CD4-positive, alpha-beta T cell (primary cell): ENCODE measurements at regions not wholly inside any gene's neighbourhood (a gene's known extent, or its start where the extent isn't known, plus 50 kb on each side); places are given as distances from the start of the nearest gene placed in this dataset.

Experiments used
- ATAC-seq: fragments of 200-7000 bp; cut with Tn5 transposase; one replicate; pipeline ENCODE4 v1.10.0; 2022; ENCODE audit warnings: mild to moderate bottlenecking; ENCODE audit not compliant: poor library complexity
- CTCF ChIA-PET: fragments of 350-600 bp; sonication (Branson Sonifier 250); formaldehyde crosslinking; loops from one replicate; lab custom pipeline; 2021; ENCODE audit warnings: antibody characterized with exemption, inconsistent platforms; lab: Charles Lee
- POLR2A ChIA-PET: fragments of 350-600 bp; sonication (Branson Sonifier 250); formaldehyde crosslinking; loops from one replicate; lab custom pipeline; 2021; ENCODE audit warnings: antibody characterized with exemption, inconsistent platforms; lab: Charles Lee
- DNase-seq, 14 experiments: peaks; one replicate each; pipeline ENCODE4 v3.0.0-alpha.2; 2013 to 2020; ENCODE audit warnings: mixed read lengths in 2 of 14
- H3K27ac ChIP-seq, 2 donors: one replicate each; pipeline versions ENCODE4 v1.5.1 to v1.7.0; 2013; ENCODE audit warnings: low read length in 2 of 2, low read depth in 1 of 2, mild to moderate bottlenecking in 1 of 2
- H3K27me3 ChIP-seq, 2 experiments: 1 replicate in 1 of 2; 2 replicates in 1 of 2; pipeline versions ENCODE4 v1.6.1 to v1.7.0; 2013; ENCODE audit warnings: low read length in 2 of 2, control low read depth in 1 of 2, mild to moderate bottlenecking in 1 of 2, moderate library complexity in 1 of 2; ENCODE audit not compliant: insufficient read depth in 2 of 2, control insufficient read depth in 1 of 2
- H3K36me3 ChIP-seq: one replicate; pipeline ENCODE4 v1.6.1; 2013; ENCODE audit warnings: low read length, control low read depth; ENCODE audit not compliant: insufficient read depth
- H3K4me1 ChIP-seq: one replicate; pipeline ENCODE4 v1.6.1; 2013; ENCODE audit warnings: low read length, control low read depth; ENCODE audit not compliant: insufficient read depth
- H3K4me3 ChIP-seq: one replicate; pipeline ENCODE4 v1.5.1; 2013; ENCODE audit warnings: mild to moderate bottlenecking, low read length, moderate library complexity
- H3K9me3 ChIP-seq, 2 experiments: 1 replicate in 1 of 2; 2 replicates in 1 of 2; pipeline versions ENCODE4 v1.6.1 to v1.7.0; 2013; ENCODE audit warnings: low read length in 2 of 2, mild to moderate bottlenecking in 2 of 2, control low read depth in 1 of 2, moderate library complexity in 1 of 2; ENCODE audit not compliant: control insufficient read depth in 1 of 2, insufficient read depth in 1 of 2
- H3K27ac Mint-ChIP-seq: one replicate; pipeline ENCODE4 v1.8.0; 2020; ENCODE audit warnings: mixed read lengths
- H3K27me3 Mint-ChIP-seq: one replicate; pipeline ENCODE4 v1.8.0; 2021; ENCODE audit warnings: mixed read lengths
- H3K36me3 Mint-ChIP-seq: one replicate; pipeline ENCODE4 v1.8.0; 2021; ENCODE audit warnings: low read depth, mixed read lengths
- H3K4me1 Mint-ChIP-seq: one replicate; pipeline ENCODE4 v1.8.0; 2021; ENCODE audit warnings: low read depth, mixed read lengths
- H3K4me3 Mint-ChIP-seq: one replicate; pipeline ENCODE4 v1.8.0; 2020; ENCODE audit warnings: mild to moderate bottlenecking, mixed read lengths
- H3K9me3 Mint-ChIP-seq: one replicate; pipeline ENCODE4 v1.8.0; 2020; ENCODE audit warnings: mixed read lengths
- intact Hi-C, 2 experiments: fragments of 100-400 bp; cut with DNase I in 1 of 2; cut with micrococcal nuclease in 1 of 2; formaldehyde crosslinking; loops; one replicate each; pipeline versions ENCODE4 v1.15.1 to v1.9.0; 2023 to 2025; cut with DNase I, micrococcal nuclease
- TF ChIP-seq, protein P1 (sequence below): fragments of 200-600 bp; IDR thresholded peaks from one replicate; pipeline ENCODE4 v1.8.0; 2022; ENCODE audit warnings: antibody characterized with exemption, mild to moderate bottlenecking

DNA sequence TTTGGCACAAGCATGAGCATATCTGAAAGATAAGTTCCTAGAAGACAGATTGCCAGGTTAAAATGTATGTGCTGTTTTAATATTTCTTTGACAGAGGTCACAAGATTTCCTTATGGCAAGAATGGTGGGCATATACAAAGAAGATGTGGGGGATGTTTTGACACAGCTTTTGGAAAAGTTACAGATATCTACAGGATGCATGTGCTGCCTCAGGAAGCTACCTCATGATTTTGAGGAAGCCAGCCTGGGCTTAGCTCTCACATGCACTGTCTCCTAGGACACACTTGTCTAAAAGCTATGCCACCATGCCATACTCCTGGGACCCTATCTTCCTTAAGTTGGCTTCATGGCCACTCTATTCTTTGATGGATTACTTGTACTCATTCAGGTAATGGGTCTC, 99.9 kb downstream of the C1orf94 start:
- Mint-ChIP-seq H3K4me3 (no peak overlapping the region), H3K27me3 (peaks cover 10% of the 10 kb centered on the region), H3K36me3 (no peaks in the 10 kb centered on the region), H3K4me1 (no peaks in the 10 kb centered on the region), H3K9me3 (no peaks in the 10 kb centered on the region), H3K27ac (no peak overlapping the region)
- DNase-seq (no peak), ATAC-seq (no peak)
- ChIA-PET POLR2A (no interaction called here), CTCF (no interaction called here)
- Histone ChIP-seq H3K27me3 (peaks cover 0 to 6% of the 10 kb centered on the region in 2 experiments), H3K4me3 (no peak overlapping the region), H3K9me3 (peaks cover 0 to 6% of the 10 kb centered on the region in 2 experiments), H3K36me3 (no peaks in the 10 kb centered on the region), H3K27ac (no peak overlapping the region), H3K4me1 (no peaks in the 10 kb centered on the region)
- TF ChIP-seq, protein P1, sequence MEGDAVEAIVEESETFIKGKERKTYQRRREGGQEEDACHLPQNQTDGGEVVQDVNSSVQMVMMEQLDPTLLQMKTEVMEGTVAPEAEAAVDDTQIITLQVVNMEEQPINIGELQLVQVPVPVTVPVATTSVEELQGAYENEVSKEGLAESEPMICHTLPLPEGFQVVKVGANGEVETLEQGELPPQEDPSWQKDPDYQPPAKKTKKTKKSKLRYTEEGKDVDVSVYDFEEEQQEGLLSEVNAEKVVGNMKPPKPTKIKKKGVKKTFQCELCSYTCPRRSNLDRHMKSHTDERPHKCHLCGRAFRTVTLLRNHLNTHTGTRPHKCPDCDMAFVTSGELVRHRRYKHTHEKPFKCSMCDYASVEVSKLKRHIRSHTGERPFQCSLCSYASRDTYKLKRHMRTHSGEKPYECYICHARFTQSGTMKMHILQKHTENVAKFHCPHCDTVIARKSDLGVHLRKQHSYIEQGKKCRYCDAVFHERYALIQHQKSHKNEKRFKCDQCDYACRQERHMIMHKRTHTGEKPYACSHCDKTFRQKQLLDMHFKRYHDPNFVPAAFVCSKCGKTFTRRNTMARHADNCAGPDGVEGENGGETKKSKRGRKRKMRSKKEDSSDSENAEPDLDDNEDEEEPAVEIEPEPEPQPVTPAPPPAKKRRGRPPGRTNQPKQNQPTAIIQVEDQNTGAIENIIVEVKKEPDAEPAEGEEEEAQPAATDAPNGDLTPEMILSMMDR, result no peak
- intact Hi-C loops, result no loop called here

DNA sequence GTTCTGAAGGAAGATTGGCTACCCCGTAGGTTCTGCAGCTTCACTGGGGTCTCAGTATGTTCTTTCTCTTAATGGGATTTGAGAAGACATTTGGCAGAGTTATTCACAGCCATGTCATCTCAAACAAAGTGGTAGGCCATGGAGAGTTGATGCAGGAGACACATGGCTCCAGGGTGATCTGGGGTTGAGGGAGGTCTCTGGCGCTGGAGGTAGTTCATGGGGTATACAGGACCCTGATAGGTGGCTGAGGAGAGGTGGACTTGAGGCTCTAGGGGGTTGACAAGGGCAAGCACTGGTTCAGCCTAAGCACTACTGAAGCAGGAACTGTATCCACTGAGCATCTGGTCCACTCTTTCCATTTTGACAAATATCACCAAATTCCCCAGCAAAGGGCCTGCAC, 100.4 kb downstream of the C1orf94 start:
- Mint-ChIP-seq H3K4me3 (no peak overlapping the region), H3K4me1 (no peaks in the 10 kb centered on the region), H3K27ac (no peak overlapping the region), H3K36me3 (no peaks in the 10 kb centered on the region), H3K9me3 (no peaks in the 10 kb centered on the region), H3K27me3 (peaks cover 10% of the 10 kb centered on the region)
- TF ChIP-seq, protein P1, result no peak
- no peak overlapping the region for H3K4me3 ChIP-seq
- no peak for ATAC-seq
- H3K36me3 ChIP-seq, result no peaks in the 10 kb centered on the region
- H3K9me3 ChIP-seq, result peaks cover 0 to 6% of the 10 kb centered on the region in 2 experiments
- peaks cover 0 to 4% of the 10 kb centered on the region in 2 experiments for H3K27me3 ChIP-seq
- CTCF ChIA-PET, result no interaction called here
- no peaks in the 10 kb centered on the region for H3K4me1 ChIP-seq
- no peak for DNase-seq
- POLR2A ChIA-PET, result no interaction called here
- no peak overlapping the region for H3K27ac ChIP-seq
- intact Hi-C loops, result no loop called here

DNA sequence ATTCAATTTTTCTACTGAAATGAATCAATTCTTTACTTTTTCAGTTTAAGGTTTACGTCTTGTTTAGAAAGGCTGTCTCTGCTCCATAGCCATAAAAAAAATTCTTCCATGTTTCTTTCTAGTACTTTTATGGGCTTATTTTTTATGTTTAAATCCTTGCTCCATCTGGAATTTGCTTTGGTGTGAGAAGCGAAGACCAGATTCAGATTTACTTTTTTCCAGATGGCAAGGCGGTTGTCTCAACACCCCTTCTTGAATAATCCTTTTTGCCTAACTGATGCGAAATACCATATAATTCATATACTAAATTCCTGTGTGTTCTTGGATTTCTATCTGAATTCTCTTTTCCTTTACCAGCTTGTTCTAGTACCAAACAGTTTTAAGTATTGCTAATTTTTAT, 101.5 kb downstream of the C1orf94 start:
- DNase-seq, result no peak
- H3K36me3 Mint-ChIP-seq, result no peaks in the 10 kb centered on the region
- H3K27ac Mint-ChIP-seq, result no peak overlapping the region

More for the DNA sequence above, 101.5 kb downstream of the C1orf94 start:
- no peak for ATAC-seq
- Histone ChIP-seq H3K36me3 (no peaks in the 10 kb centered on the region), H3K4me3 (no peak overlapping the region), H3K27ac (no peak overlapping the region), H3K9me3 (peaks cover 0 to under 1% of the 10 kb centered on the region in 2 experiments), H3K27me3 (peaks cover 0 to 4% of the 10 kb centered on the region in 2 experiments), H3K4me1 (no peaks in the 10 kb centered on the region)
- CTCF ChIA-PET, result no interaction called here
- no peaks in the 10 kb centered on the region for H3K4me1 Mint-ChIP-seq
- intact Hi-C loops, result no loop called here
- H3K9me3 Mint-ChIP-seq, result no peaks in the 10 kb centered on the region
- TF ChIP-seq, protein P1, result no peak
- no peak overlapping the region for H3K4me3 Mint-ChIP-seq
- POLR2A ChIA-PET, result no interaction called here
- peaks cover 18% of the 10 kb centered on the region for H3K27me3 Mint-ChIP-seq
